ENCODE measurements at regions not wholly inside any gene's neighbourhood (a gene's known extent, or its start where the extent isn't known, plus 50 kb on each side); places are given as distances from the start of the nearest gene placed in this dataset.

DNA sequence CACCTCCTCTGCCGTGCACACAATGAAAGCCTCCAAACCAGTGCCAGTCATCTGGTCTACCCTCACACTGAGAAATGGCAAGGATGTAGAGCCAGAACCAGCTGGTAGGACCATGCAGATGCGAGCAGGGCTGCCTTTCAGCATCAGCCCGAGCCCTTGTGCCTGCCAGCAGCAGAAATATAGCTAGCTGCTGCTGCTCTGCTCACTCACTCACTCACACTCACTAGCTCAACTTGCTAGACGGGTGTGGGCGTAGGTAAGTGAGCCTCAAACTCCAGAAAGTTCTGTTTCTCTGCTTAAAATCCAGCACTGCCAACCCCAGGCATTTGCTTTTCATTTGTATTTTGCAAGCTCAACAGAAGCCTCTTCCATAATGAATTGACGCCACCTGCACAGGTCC is 114.0 kb downstream of the DRD1 start:
- TF ChIP-seq CTCF (IDR thresholded peaks at IDR 0.05; ENCODE audit: low read length) = no peak
- no peak for TF ChIP-seq EZH2 (IDR thresholded peaks at IDR 0.05; ENCODE audit: borderline replicate concordance, low read length)

Measured in OCI-LY1 (cell line).